ENCODE measurements at regions not wholly inside any gene's neighbourhood (a gene's known extent, or its start where the extent isn't known, plus 50 kb on each side); places are given as distances from the start of the nearest gene placed in this dataset.
A peak's percentile ranks its signal among the peaks of the same experiment; 100 is the strongest.

GRCh38 chr15:69806287-69806915 lies 291.3 kb downstream of the TLE3 start:
- Histone ChIP-seq H2AFZ (ENCODE audit: low read length) (no peak overlapping the region), H3K27ac (ENCODE audit: low read depth, low read length, poor library complexity, severe bottlenecking) (no peak overlapping the region), H3K4me1 (ENCODE audit: insufficient read depth, low read length, severe bottlenecking) (peaks cover 13% of the 10 kb centered on the region), H3K27me3 (ENCODE audit: insufficient read depth, low read length) (no peaks in the 10 kb centered on the region), H3K4me2 (ENCODE audit: low read length) (no peak overlapping the region), H3K36me3 (ENCODE audit: insufficient read depth, low read length) (no peaks in the 10 kb centered on the region), H3F3A (ENCODE audit: insufficient read depth, low read length) (no peaks in the 10 kb centered on the region), H3K9ac (ENCODE audit: low read length) (no peak overlapping the region), H3K9me3 (ENCODE audit: low read length) (no peaks in the 10 kb centered on the region), H3K79me2 (ENCODE audit: insufficient read depth, low read length) (no peaks in the 10 kb centered on the region), H3K4me3 (ENCODE audit: low read depth, low read length, poor library complexity, severe bottlenecking) (no peak overlapping the region), H4K20me1 (ENCODE audit: insufficient read depth, low read length) (no peaks in the 10 kb centered on the region), H3K9me2 (ENCODE audit: low read depth, low read length) (no peaks in the 10 kb centered on the region)
- TF ChIP-seq CTCF (IDR thresholded peaks at IDR 0.05; ENCODE audit: low read length) (peak; percentile 33; the same call in 1 of the 2 replicates), EZH2 (IDR thresholded peaks at IDR 0.05; ENCODE audit: borderline replicate concordance, low read length) (no peak)

GRCh38 chr15:69807721-69808120 lies 290.0 kb downstream of the TLE3 start:
- Histone ChIP-seq H2AFZ (ENCODE audit: low read length) (no peak overlapping the region), H3K4me3 (ENCODE audit: low read depth, low read length, poor library complexity, severe bottlenecking) (no peak overlapping the region), H3K4me1 (ENCODE audit: insufficient read depth, low read length, severe bottlenecking) (peaks cover 9% of the 10 kb centered on the region), H3K27ac (ENCODE audit: low read depth, low read length, poor library complexity, severe bottlenecking) (no peak overlapping the region), H3K9me2 (ENCODE audit: low read depth, low read length) (no peaks in the 10 kb centered on the region), H3K79me2 (ENCODE audit: insufficient read depth, low read length) (no peaks in the 10 kb centered on the region), H3K9ac (ENCODE audit: low read length) (no peak overlapping the region), H3F3A (ENCODE audit: insufficient read depth, low read length) (no peaks in the 10 kb centered on the region), H3K36me3 (ENCODE audit: insufficient read depth, low read length) (no peaks in the 10 kb centered on the region), H3K4me2 (ENCODE audit: low read length) (no peak overlapping the region), H3K9me3 (ENCODE audit: low read length) (no peaks in the 10 kb centered on the region), H3K27me3 (ENCODE audit: insufficient read depth, low read length) (no peaks in the 10 kb centered on the region), H4K20me1 (ENCODE audit: insufficient read depth, low read length) (no peaks in the 10 kb centered on the region)
- no peak for TF ChIP-seq EZH2 (IDR thresholded peaks at IDR 0.05; ENCODE audit: borderline replicate concordance, low read length)
- TF ChIP-seq CTCF (IDR thresholded peaks at IDR 0.05; ENCODE audit: low read length): no peak

DNA sequence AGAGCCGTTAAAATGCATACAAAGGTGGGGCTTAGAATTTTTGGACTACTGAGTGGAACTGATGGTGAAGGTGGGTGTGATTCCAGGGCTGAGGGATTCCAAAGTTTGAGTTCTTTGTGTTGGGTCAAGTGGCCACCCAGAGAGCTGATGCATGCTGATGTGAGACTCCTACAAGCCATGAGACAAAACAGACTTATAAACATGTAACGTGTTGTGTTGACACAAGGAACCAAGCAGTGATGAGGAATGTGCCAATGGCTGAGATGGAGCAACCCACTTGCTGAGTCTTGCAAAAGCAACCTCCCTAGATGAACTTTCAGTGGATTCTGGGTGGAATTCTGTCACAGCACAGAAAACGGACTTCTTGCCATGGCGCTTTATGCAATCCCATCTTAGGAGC lies 289.0 kb downstream of the TLE3 start:
- no peaks in the 10 kb centered on the region for H3K9me3 ChIP-seq (ENCODE audit: low read length)
- H3F3A ChIP-seq (ENCODE audit: insufficient read depth, low read length): no peaks in the 10 kb centered on the region
- no peaks in the 10 kb centered on the region for H3K36me3 ChIP-seq (ENCODE audit: insufficient read depth, low read length)
- no peaks in the 10 kb centered on the region for H3K27me3 ChIP-seq (ENCODE audit: insufficient read depth, low read length)
- H3K4me1 ChIP-seq (ENCODE audit: insufficient read depth, low read length, severe bottlenecking): peaks cover 9% of the 10 kb centered on the region
- H3K9me2 ChIP-seq (ENCODE audit: low read depth, low read length): no peaks in the 10 kb centered on the region
- no peak overlapping the region for H3K4me2 ChIP-seq (ENCODE audit: low read length)
- no peaks in the 10 kb centered on the region for H3K79me2 ChIP-seq (ENCODE audit: insufficient read depth, low read length)
- no peak overlapping the region for H3K4me3 ChIP-seq (ENCODE audit: low read depth, low read length, poor library complexity, severe bottlenecking)
- no peak overlapping the region for H3K27ac ChIP-seq (ENCODE audit: low read depth, low read length, poor library complexity, severe bottlenecking)
- no peaks in the 10 kb centered on the region for H4K20me1 ChIP-seq (ENCODE audit: insufficient read depth, low read length)
- no peak overlapping the region for H3K9ac ChIP-seq (ENCODE audit: low read length)
- TF ChIP-seq CTCF (IDR thresholded peaks at IDR 0.05; ENCODE audit: low read length): no peak
- no peak for TF ChIP-seq EZH2 (IDR thresholded peaks at IDR 0.05; ENCODE audit: borderline replicate concordance, low read length)
- no peak overlapping the region for H2AFZ ChIP-seq (ENCODE audit: low read length)
